Stimulated activated CD4-positive, alpha-beta T cell treated with anti-CD3 and anti-CD28 coated beads, Interleukin-15, amount 100 ng/mL, for 24 hours (primary cell): ENCODE measurements at regions not wholly inside any gene's neighbourhood (a gene's known extent, or its start where the extent isn't known, plus 50 kb on each side); places are given as distances from the start of the nearest gene placed in this dataset.

Source experiments
- DNase-seq: peaks from one replicate; pipeline ENCODE4 v3.0.0-alpha.2; 2020

GRCh38 chr4:177699365-177700213 lies 257.4 kb upstream of the AGA start:
- DNase-seq = no peak

GRCh38 chr4:177706916-177707315 lies 264.7 kb upstream of the AGA start:
- no peak for DNase-seq

DNA sequence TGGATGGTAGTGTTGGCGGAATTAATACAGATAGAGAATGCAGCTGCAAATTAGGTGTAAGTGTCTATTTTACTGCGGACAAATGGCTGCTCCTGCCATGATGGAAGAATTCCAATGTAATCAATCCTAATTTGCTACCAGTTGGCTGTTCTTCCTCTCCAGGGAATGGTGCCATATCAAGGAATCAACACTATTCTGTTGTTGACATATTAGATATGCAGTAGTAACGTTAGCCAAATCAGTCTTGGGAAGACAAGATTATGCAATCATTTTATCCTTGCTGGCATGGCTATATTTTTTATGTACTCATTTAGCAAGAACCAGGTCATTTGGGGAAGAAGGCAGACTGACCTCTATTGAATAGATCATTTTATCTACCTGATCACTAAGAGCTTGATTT lies 271.2 kb upstream of the AGA start:
- no peak for DNase-seq

DNA sequence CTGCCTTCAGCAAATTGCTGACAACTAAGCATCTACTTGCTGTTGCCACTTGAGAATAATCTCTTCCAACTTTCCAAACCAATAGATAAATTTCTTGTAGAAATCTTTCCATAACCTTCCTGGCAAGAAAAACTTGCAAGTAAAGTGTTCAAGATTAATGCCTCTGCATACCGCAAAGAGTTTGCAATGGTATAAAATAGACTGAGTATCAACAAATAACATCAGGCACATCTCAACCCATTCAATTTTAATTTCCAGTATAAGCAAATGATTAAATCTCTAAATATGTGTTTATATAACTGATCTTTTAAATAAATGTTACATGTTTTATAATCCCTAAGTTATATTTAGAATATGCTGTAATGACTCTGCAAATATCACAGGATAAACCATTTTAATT lies 275.2 kb upstream of the AGA start:
- DNase-seq = no peak

DNA sequence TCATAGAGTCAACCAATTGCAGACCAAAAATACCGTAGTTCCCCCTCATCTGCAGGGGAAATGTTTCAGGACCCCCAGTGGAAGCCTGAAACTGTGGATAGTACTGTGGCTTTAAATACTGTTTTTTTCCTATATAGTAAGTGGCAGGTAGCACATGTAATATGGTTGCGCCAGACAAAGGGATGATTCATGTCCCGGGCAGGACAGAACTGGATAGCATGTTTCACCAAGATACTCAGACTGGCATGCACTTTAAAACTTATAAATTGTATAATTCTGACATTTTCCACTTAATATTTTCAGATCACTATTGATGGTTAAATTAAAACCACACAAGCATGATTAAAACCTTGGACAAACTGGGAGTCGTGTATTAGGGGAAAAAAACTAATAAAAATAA lies 276.3 kb upstream of the AGA start:
- no peak for DNase-seq

GRCh38 chr4:177726111-177726510 lies 283.9 kb upstream of the AGA start:
- no peak for DNase-seq

GRCh38 chr4:177728361-177729152 lies 286.3 kb upstream of the AGA start:
- no peak for DNase-seq

- DNase-seq = no peak
Observed at GRCh38 chr4:177729681-177730080, 287.4 kb upstream of the AGA start.

- no peak for DNase-seq
Observed at GRCh38 chr4:177737387-177737940, 295.2 kb upstream of the AGA start.

GRCh38 chr4:177740563-177740962 lies 298.3 kb upstream of the AGA start:
- no peak for DNase-seq

- no peak for DNase-seq
Observed at GRCh38 chr4:177759729-177760128, 317.5 kb upstream of the AGA start.

DNA sequence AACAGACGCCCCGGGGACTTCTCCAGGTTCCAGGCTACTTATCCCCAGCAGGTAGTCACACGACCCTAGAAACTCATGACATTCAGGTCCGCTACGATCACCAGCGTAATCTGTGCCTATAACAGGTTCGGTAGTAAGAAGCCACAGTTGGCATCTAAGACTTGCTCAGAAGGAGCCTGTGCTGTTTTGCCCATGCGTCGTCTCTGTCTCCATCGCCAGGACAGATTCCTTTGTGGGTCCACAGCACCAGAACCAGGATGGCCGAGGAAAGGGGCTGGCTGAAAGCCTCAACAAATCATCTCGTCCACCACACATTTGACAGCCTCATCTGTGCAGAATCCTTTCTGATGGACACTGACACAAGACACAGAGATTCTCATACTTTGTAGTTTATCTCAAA lies 319.5 kb upstream of the AGA start:
- no peak for DNase-seq

DNA sequence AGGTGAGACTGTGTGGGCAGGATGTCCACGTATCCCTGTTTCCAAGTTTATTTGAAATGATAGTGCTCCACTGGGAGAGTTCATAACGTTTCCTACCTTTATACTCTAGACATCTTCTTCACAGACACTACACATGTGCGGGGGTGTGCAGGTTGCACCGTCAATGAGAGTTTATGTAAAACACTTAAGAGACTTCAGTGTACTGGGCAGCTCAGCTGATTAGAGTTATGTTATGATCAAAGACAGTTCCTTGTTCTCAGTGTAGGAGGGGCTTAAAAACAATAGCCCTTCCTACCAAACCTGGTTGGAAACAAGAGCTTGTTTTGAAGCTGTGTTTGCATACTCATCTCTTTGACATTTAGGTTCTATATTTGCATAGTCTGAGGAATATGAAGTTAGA lies 326.9 kb upstream of the AGA start:
- DNase-seq = no peak

GRCh38 chr4:177770776-177771175 lies 328.5 kb upstream of the AGA start:
- no peak for DNase-seq

DNA sequence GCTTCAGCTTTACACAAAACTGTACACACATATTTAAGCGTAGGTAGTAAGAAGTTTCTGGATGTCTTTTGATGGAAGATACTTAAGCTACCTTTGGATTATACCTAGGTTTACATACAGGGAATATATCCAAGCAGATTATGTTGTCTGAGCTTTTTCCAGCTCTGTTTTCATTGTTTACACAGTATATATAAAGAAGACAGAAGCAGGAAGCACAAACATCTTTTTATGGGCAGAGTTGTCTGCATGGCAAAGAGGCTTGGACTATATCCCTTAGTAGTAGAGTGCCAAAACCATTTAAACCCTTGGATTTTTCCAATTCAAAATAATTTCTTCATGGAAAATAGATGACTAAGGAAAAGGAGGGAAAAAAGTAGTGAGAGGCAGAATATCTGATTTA lies 329.4 kb upstream of the AGA start:
- DNase-seq = no peak

DNA sequence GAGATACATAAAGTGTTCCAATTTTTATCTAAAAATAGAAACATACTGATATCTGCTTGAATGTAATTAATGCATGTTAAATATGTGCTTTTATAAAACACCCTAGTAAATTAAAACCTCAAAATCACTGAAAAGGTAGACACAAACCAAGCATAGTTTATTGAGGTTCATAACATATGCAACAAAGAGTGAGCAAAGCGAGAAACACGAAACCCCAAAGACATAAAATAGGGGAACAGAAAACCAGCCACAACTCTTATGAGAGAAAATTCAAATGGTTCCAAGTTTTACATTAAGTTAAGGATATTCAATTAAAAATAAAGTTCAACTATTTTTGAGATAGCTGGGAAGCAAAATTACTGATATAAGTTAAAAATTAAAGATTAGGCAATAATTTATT lies 336.4 kb upstream of the AGA start:
- no peak for DNase-seq

DNA sequence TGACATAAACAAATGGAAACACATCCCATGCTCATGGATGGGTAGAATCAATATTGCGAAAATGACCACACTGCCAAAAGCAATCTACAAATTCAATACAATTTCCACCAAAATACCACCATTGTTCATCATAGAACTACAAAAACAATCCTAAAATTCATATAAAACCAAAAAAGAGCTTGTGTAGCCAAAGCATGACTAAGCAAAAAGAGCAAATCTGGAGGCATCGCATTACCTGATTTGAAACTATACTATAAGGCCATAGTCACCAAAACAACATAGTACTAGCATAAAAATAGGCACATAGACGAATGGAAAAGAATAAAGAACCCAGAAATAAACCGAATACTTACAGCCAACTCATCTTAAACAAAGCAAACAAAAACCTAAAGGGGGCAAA lies 342.8 kb upstream of the AGA start:
- no peak for DNase-seq

DNA sequence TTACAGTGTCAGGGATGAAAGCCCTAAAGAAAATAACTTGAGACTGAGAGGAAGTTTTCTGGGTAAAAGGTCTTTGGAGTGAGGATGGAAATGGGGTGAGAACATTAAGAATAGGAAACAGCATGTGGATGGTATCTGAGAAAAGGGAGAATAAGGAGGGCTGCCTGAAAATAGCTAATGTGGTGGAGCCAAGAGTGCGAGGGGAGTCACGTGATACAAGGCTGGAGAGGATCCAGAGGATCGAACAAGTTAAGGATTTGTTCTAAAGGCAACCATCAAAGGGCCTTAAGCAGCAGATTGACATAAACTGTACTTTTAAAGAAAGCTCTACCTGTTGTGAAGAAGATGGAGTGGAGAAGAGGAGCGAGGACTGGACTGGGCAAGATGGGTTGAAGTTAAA lies 347.4 kb upstream of the AGA start:
- no peak for DNase-seq

DNA sequence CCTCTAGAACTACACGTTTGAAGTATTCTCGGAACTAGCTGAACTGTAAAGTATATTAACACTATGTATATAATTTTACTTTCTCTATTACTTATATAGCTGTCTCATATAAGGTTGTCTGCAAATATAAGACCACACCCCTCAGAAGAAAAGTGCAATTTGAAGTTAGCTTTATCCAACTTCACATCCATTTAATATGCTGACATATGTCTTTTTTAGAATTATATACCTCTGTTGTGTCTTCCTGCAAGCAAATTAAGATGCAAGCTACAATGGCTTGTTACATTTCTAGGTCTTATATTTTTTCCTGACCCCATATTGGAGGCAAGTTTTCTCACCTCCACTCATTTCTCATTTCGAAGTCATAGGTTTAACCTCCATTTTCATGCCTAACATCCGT lies 349.0 kb upstream of the AGA start:
- DNase-seq = no peak

DNA sequence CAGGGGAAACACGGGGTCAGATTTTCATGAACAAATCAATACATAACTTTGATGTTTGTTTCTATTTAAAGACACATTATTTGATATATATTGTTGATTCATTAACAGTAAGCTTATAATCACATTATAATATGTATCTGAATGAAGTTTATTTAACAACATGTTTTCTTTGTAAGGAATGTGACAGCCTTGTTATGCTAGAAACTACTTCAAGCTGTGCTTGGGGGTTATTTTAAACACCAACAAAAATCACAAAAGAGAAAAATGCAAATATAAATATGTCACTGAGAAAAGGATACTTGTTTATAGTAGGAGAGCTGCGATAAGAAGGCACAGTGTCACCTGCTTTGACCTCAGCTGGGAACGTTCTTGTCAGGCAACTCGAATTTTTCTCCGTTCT lies 354.6 kb upstream of the AGA start:
- DNase-seq = no peak

GRCh38 chr4:177798161-177798560 lies 355.9 kb upstream of the AGA start:
- DNase-seq = no peak

DNA sequence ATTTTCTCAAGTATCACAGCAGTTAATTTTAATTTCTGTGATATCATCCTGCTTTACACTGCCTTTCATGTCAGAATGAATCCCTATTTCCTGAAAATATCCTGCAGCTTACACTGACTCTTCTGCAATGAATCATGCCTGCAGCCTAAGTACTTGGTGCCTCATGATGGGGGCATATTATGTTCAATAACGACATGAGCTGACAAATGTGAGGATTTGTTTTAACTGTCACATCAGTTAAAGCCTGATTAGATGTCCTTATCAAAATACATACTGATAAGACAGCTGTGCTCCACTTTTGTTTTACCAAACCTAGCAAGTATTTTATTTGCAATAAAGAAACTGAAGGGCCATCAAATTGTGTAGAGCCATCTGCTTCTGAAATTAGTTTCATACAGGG lies 359.9 kb upstream of the AGA start:
- DNase-seq = no peak

DNA sequence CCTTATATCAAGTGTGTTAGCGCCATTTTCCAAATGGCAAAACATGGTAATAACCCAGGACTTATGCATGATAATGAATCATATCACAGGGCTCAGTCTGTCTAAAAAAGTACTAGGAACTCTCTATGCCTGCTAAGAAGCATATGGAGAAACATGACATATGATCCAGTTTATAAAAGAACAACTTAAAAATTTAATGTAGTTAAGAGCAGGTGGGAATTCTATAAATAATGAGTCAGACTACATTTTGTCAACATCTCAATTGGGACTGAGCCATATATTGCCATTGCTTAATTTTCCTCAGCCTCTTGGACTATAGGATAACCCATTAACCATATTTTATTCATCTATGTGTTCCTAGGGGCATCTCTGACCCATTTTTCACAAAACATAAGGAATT lies 360.4 kb upstream of the AGA start:
- no peak for DNase-seq

- no peak for DNase-seq
Observed at GRCh38 chr4:177803151-177803550, 360.9 kb upstream of the AGA start.
